ENCODE measurements at regions not wholly inside any gene's neighbourhood (a gene's known extent, or its start where the extent isn't known, plus 50 kb on each side); places are given as distances from the start of the nearest gene placed in this dataset.

- POLR2A ChIA-PET, result no interaction called here
- H3K9me3 ChIP-seq (ENCODE audit: control insufficient read depth, insufficient read depth, low read depth, low read length), result no peaks in the 10 kb centered on the region
Measured at GRCh38 chr20:39756369-39756768, 794.2 kb downstream of the DHX35 start.

More at GRCh38 chr20:39756369-39756768, 794.2 kb downstream of the DHX35 start:
- Histone ChIP-seq H3K4me1 (ENCODE audit: control insufficient read depth, insufficient read depth, low read length) (no peaks in the 10 kb centered on the region), H3K36me3 (ENCODE audit: control insufficient read depth in 2 of 2, insufficient read depth in 1 of 2, low read length in 2 of 2) (no peaks in the 10 kb centered on the region), H3K27ac (ENCODE audit: extremely low read depth, low read depth, low read length) (no peak overlapping the region), H3K4me3 (ENCODE audit: low read depth, low read length) (no peak overlapping the region)
- TF ChIP-seq TSHZ1 (tag by site-specific recombination; IDR thresholded peaks at IDR 0.05; ENCODE audit: borderline replicate concordance), result no peak
- no peak for TF ChIP-seq SETDB1 (IDR thresholded peaks at IDR 0.05; ENCODE audit: insufficient read length, low read length)
- TF ChIP-seq ZNF792 (tag by site-specific recombination; IDR thresholded peaks at IDR 0.05), result no peak
- no peak for TF ChIP-seq SALL2 (tag by site-specific recombination; IDR thresholded peaks at IDR 0.05; ENCODE audit: borderline replicate concordance)
- TF ChIP-seq ZNF138 (tag by site-specific recombination; IDR thresholded peaks at IDR 0.05; ENCODE audit: borderline replicate concordance), result no peak
- no peak for TF ChIP-seq ZNF132 (tag by site-specific recombination; IDR thresholded peaks at IDR 0.05; ENCODE audit: borderline replicate concordance)
- no peak for TF ChIP-seq EGR2 (tag by site-specific recombination; IDR thresholded peaks at IDR 0.05; ENCODE audit: low read depth)
- no peak for TF ChIP-seq KLF8 (tag by site-specific recombination; IDR thresholded peaks at IDR 0.05)
- TF ChIP-seq MZF1 (tag by site-specific recombination; IDR thresholded peaks at IDR 0.05; ENCODE audit: borderline replicate concordance), result no peak
- TF ChIP-seq ZNF530 (tag by site-specific recombination; IDR thresholded peaks at IDR 0.05; ENCODE audit: low read depth), result no peak
- no peak for TF ChIP-seq ZNF16 (tag by site-specific recombination; IDR thresholded peaks at IDR 0.05; ENCODE audit: low read depth)
- no peak for TF ChIP-seq ZNF639 (tag by site-specific recombination; IDR thresholded peaks at IDR 0.05)
- no peak for TF ChIP-seq ZNF580 (tag by site-specific recombination; IDR thresholded peaks at IDR 0.05)
- TF ChIP-seq HIC1 (tag by site-specific recombination; IDR thresholded peaks at IDR 0.05), result no peak
- TF ChIP-seq SP7 (tag by site-specific recombination; IDR thresholded peaks at IDR 0.05), result no peak
- no peak for TF ChIP-seq BCL11B (tag by site-specific recombination; IDR thresholded peaks at IDR 0.05; ENCODE audit: low read depth)
- TF ChIP-seq ZNF600 (tag by site-specific recombination; IDR thresholded peaks at IDR 0.05), result no peak
- TF ChIP-seq ZNF184 (tag by site-specific recombination; IDR thresholded peaks at IDR 0.05), result no peak
- TF ChIP-seq PRDM4 (tag by site-specific recombination; IDR thresholded peaks at IDR 0.05), result no peak
- CTCF ChIA-PET, result no interaction called here

Measured in HEK293 (cell line).